HCT116 (cell line): ENCODE measurements at regions not wholly inside any gene's neighbourhood (a gene's known extent, or its start where the extent isn't known, plus 50 kb on each side); places are given as distances from the start of the nearest gene placed in this dataset.

Source experiments
- CEBPB ChIP-seq: IDR thresholded peaks from 2 replicates; pipeline ENCODE4 v1.6.1; 2012; ENCODE audit warnings: low read depth
- EGR1 ChIP-seq: IDR thresholded peaks from 2 replicates; pipeline ENCODE4 v1.6.1; 2012; ENCODE audit warnings: low read depth
- ELF1 ChIP-seq: IDR thresholded peaks from 2 replicates; pipeline ENCODE4 v1.6.1; 2012; ENCODE audit warnings: low read depth, borderline replicate concordance
- EZH2 ChIP-seq: fragments of 200-600 bp; sonication (generic); IDR thresholded peaks from 2 replicates; pipeline ENCODE4 v1.6.1; 2017; ENCODE audit warnings: antibody characterized with exemption, mixed run types
- EZH2phosphoT487 ChIP-seq: fragments of 200-600 bp; IDR thresholded peaks from 2 replicates; pipeline ENCODE4 v1.6.1; 2018; ENCODE audit warnings: antibody characterized with exemption, borderline replicate concordance
- POLR2A ChIP-seq: IDR thresholded peaks from 2 replicates; pipeline ENCODE4 v1.7.0; 2011; ENCODE audit warnings: borderline replicate concordance; ENCODE audit not compliant: insufficient read depth, insufficient read length; ENCODE audit errors: extremely low read depth
- POLR2AphosphoS5 ChIP-seq: IDR thresholded peaks from 2 replicates; pipeline ENCODE4 v1.6.1; 2011; ENCODE audit warnings: mild to moderate bottlenecking, low read depth, low read length, moderate library complexity
- SIN3A ChIP-seq: IDR thresholded peaks from 2 replicates; pipeline ENCODE4 v1.6.1; 2012; ENCODE audit warnings: low read depth
- SRF ChIP-seq: IDR thresholded peaks from 2 replicates; pipeline ENCODE4 v1.6.1; 2012; ENCODE audit warnings: low read depth
- YY1 ChIP-seq: IDR thresholded peaks from 2 replicates; pipeline ENCODE4 v1.6.1; 2011; ENCODE audit warnings: low read length, low read depth, moderate library complexity, mild to moderate bottlenecking; ENCODE audit not compliant: insufficient replicate concordance; ENCODE audit errors: extremely low read depth
- TF ChIP-seq, protein P1 (sequence below), 3 experiments: fragments of 200-600 bp in 1 of 3; sonication (generic) in 1 of 3; IDR thresholded peaks in 2 of 3; conservative IDR thresholded peaks in 1 of 3; 2 replicates each; pipeline ENCODE4 v1.5.1; 2012 to 2017; ENCODE audit warnings: low read depth in 2 of 3, low read length in 2 of 3, antibody characterized with exemption in 1 of 3, borderline replicate concordance in 1 of 3, control low read depth in 1 of 3, mild to moderate bottlenecking in 1 of 3, mixed read lengths in 1 of 3, mixed run types in 1 of 3, moderate library complexity in 1 of 3; ENCODE audit not compliant: insufficient read depth in 1 of 3
- TF ChIP-seq, protein P2 (sequence below): IDR thresholded peaks from 2 replicates; pipeline ENCODE4 v1.6.1; 2012; ENCODE audit warnings: low read depth
- TF ChIP-seq, protein P3 (sequence below): IDR thresholded peaks from 2 replicates; pipeline ENCODE4 v1.6.1; 2012
- TF ChIP-seq, protein P4 (sequence below): IDR thresholded peaks from 2 replicates; pipeline ENCODE4 v1.6.1; 2011; ENCODE audit warnings: mild to moderate bottlenecking, low read length, moderate library complexity; ENCODE audit not compliant: insufficient replicate concordance; ENCODE audit errors: extremely low read depth

DNA sequence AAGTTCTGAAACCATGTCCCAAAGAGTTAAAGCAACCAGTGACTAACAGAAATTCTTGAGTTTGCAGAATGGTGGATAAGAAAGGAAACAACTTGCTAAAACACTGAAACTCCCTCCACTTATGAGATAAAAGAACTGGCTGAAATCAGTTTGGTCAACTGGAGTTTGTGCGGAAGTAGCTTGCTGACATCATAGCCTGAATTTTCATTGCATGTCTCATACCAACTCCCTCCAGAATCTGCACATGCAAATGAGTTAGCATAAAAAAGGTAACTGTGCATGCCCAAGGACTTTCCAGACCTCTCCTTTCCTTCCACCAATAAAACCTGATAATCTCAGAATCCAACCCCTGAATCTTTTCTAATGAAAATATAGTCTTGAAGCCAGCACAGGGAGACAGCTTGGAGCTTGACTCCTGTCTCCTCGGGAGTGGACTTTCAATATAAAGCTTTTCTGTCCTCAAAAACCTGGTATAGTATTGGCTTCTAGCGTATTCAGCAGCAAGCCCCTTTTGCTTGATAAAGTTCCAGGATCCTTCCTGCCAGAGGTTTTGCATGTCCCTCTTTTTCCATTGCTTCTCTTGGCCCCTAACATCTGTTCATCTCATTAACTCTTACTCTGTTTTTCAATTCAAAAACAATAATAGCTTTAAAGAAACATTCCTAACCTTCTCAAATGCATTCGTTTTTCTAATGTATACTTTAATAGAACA is 785.8 kb upstream of the ADGRL4 start:
- TF ChIP-seq, protein P1, sequence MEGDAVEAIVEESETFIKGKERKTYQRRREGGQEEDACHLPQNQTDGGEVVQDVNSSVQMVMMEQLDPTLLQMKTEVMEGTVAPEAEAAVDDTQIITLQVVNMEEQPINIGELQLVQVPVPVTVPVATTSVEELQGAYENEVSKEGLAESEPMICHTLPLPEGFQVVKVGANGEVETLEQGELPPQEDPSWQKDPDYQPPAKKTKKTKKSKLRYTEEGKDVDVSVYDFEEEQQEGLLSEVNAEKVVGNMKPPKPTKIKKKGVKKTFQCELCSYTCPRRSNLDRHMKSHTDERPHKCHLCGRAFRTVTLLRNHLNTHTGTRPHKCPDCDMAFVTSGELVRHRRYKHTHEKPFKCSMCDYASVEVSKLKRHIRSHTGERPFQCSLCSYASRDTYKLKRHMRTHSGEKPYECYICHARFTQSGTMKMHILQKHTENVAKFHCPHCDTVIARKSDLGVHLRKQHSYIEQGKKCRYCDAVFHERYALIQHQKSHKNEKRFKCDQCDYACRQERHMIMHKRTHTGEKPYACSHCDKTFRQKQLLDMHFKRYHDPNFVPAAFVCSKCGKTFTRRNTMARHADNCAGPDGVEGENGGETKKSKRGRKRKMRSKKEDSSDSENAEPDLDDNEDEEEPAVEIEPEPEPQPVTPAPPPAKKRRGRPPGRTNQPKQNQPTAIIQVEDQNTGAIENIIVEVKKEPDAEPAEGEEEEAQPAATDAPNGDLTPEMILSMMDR (IDR thresholded peaks at IDR 0.05 in 2 of 3, conservative IDR thresholded peaks at IDR 0.05 in 1 of 3; ENCODE audit: borderline replicate concordance in 1 of 3, insufficient read depth in 1 of 3, low read depth in 2 of 3, low read length in 2 of 3), result no peak
- no peak for TF ChIP-seq CEBPB
- no peak for TF ChIP-seq EZH2
- no peak for TF ChIP-seq POLR2A
- no peak for TF ChIP-seq YY1
- no peak for TF ChIP-seq POLR2AphosphoS5
- TF ChIP-seq ELF1, result no peak
- TF ChIP-seq, protein P2, sequence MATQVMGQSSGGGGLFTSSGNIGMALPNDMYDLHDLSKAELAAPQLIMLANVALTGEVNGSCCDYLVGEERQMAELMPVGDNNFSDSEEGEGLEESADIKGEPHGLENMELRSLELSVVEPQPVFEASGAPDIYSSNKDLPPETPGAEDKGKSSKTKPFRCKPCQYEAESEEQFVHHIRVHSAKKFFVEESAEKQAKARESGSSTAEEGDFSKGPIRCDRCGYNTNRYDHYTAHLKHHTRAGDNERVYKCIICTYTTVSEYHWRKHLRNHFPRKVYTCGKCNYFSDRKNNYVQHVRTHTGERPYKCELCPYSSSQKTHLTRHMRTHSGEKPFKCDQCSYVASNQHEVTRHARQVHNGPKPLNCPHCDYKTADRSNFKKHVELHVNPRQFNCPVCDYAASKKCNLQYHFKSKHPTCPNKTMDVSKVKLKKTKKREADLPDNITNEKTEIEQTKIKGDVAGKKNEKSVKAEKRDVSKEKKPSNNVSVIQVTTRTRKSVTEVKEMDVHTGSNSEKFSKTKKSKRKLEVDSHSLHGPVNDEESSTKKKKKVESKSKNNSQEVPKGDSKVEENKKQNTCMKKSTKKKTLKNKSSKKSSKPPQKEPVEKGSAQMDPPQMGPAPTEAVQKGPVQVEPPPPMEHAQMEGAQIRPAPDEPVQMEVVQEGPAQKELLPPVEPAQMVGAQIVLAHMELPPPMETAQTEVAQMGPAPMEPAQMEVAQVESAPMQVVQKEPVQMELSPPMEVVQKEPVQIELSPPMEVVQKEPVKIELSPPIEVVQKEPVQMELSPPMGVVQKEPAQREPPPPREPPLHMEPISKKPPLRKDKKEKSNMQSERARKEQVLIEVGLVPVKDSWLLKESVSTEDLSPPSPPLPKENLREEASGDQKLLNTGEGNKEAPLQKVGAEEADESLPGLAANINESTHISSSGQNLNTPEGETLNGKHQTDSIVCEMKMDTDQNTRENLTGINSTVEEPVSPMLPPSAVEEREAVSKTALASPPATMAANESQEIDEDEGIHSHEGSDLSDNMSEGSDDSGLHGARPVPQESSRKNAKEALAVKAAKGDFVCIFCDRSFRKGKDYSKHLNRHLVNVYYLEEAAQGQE, result no peak
- TF ChIP-seq, protein P3, sequence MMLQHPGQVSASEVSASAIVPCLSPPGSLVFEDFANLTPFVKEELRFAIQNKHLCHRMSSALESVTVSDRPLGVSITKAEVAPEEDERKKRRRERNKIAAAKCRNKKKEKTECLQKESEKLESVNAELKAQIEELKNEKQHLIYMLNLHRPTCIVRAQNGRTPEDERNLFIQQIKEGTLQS, result no peak
- TF ChIP-seq, protein P4, sequence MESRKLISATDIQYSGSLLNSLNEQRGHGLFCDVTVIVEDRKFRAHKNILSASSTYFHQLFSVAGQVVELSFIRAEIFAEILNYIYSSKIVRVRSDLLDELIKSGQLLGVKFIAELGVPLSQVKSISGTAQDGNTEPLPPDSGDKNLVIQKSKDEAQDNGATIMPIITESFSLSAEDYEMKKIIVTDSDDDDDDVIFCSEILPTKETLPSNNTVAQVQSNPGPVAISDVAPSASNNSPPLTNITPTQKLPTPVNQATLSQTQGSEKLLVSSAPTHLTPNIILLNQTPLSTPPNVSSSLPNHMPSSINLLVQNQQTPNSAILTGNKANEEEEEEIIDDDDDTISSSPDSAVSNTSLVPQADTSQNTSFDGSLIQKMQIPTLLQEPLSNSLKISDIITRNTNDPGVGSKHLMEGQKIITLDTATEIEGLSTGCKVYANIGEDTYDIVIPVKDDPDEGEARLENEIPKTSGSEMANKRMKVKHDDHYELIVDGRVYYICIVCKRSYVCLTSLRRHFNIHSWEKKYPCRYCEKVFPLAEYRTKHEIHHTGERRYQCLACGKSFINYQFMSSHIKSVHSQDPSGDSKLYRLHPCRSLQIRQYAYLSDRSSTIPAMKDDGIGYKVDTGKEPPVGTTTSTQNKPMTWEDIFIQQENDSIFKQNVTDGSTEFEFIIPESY, result no peak
- no peak for TF ChIP-seq EGR1
- TF ChIP-seq EZH2phosphoT487, result no peak
- no peak for TF ChIP-seq SRF
- no peak for TF ChIP-seq SIN3A
